Astrocyte (in vitro differentiated cells and primary cell): ENCODE measurements at regions not wholly inside any gene's neighbourhood (a gene's known extent, or its start where the extent isn't known, plus 50 kb on each side); places are given as distances from the start of the nearest gene placed in this dataset.

Experiments used
- EZH2 ChIP-seq: IDR thresholded peaks from 2 replicates; pipeline ENCODE4 v1.6.1; 2012; ENCODE audit warnings: mild to moderate bottlenecking, low read length, inconsistent platforms; ENCODE audit not compliant: insufficient read depth
- TF ChIP-seq, protein P1 (sequence below): IDR thresholded peaks from 2 replicates; pipeline ENCODE4 v1.5.1; 2011; ENCODE audit warnings: low read depth, mild to moderate bottlenecking, inconsistent platforms, low read length, moderate library complexity; ENCODE audit not compliant: insufficient read depth

GRCh38 chrX:75211976-75212375 is 55.9 kb upstream of the ABCB7 start:
- TF ChIP-seq, protein P1, sequence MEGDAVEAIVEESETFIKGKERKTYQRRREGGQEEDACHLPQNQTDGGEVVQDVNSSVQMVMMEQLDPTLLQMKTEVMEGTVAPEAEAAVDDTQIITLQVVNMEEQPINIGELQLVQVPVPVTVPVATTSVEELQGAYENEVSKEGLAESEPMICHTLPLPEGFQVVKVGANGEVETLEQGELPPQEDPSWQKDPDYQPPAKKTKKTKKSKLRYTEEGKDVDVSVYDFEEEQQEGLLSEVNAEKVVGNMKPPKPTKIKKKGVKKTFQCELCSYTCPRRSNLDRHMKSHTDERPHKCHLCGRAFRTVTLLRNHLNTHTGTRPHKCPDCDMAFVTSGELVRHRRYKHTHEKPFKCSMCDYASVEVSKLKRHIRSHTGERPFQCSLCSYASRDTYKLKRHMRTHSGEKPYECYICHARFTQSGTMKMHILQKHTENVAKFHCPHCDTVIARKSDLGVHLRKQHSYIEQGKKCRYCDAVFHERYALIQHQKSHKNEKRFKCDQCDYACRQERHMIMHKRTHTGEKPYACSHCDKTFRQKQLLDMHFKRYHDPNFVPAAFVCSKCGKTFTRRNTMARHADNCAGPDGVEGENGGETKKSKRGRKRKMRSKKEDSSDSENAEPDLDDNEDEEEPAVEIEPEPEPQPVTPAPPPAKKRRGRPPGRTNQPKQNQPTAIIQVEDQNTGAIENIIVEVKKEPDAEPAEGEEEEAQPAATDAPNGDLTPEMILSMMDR, result no peak
- TF ChIP-seq EZH2, result no peak
